ENCODE measurements at regions not wholly inside any gene's neighbourhood (a gene's known extent, or its start where the extent isn't known, plus 50 kb on each side); places are given as distances from the start of the nearest gene placed in this dataset.
"Not testable (repeated sequence)": the region's sequence is repeated elsewhere in the genome, so short reads cannot be mapped to it uniquely, and the experiment has no call there.

GRCh38 chr12:114063435-114063834 is 97.3 kb upstream of the RBM19 start:
- H3K27ac ChIP-seq (ENCODE audit: insufficient read depth, low read length): no peak overlapping the region
- H3K9ac ChIP-seq (ENCODE audit: insufficient read depth, low read length): no peak overlapping the region
- no peak for DNase-seq (ENCODE audit: low read depth in 2 of 2)
- H3K9me3 ChIP-seq (ENCODE audit: control insufficient read depth, insufficient read depth, low read depth, low read length): no peaks in the 10 kb centered on the region
- no peaks in the 10 kb centered on the region for H3K27me3 ChIP-seq (ENCODE audit: control insufficient read depth, insufficient read depth, low read length)
- H3K4me1 ChIP-seq (ENCODE audit: control insufficient read depth, extremely low read depth, insufficient read depth, low read length): no peaks in the 10 kb centered on the region
- no peaks in the 10 kb centered on the region for H4K20me1 ChIP-seq (ENCODE audit: control insufficient read depth, extremely low read depth, insufficient read depth, low read length)
- H2AFZ ChIP-seq (ENCODE audit: low read length): no peak overlapping the region
- H3K36me3 ChIP-seq (ENCODE audit: control insufficient read depth, insufficient read depth, low read length): no peaks in the 10 kb centered on the region
- no peaks in the 10 kb centered on the region for H3K79me2 ChIP-seq (ENCODE audit: control insufficient read depth, insufficient read depth, low read length)
- TF ChIP-seq, protein P1, sequence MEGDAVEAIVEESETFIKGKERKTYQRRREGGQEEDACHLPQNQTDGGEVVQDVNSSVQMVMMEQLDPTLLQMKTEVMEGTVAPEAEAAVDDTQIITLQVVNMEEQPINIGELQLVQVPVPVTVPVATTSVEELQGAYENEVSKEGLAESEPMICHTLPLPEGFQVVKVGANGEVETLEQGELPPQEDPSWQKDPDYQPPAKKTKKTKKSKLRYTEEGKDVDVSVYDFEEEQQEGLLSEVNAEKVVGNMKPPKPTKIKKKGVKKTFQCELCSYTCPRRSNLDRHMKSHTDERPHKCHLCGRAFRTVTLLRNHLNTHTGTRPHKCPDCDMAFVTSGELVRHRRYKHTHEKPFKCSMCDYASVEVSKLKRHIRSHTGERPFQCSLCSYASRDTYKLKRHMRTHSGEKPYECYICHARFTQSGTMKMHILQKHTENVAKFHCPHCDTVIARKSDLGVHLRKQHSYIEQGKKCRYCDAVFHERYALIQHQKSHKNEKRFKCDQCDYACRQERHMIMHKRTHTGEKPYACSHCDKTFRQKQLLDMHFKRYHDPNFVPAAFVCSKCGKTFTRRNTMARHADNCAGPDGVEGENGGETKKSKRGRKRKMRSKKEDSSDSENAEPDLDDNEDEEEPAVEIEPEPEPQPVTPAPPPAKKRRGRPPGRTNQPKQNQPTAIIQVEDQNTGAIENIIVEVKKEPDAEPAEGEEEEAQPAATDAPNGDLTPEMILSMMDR (conservative IDR thresholded peaks at IDR 0.05 in 1 of 2, IDR thresholded peaks at IDR 0.05 in 1 of 2; ENCODE audit: low read depth in 1 of 2, low read length in 2 of 2): no peak
- no peak for TF ChIP-seq EZH2 (IDR thresholded peaks at IDR 0.05; ENCODE audit: low read length, missing control alignments)
- H3K4me3 ChIP-seq (replicated peaks in 1 of 4; ENCODE audit: control extremely low read depth in 1 of 4, insufficient read depth in 1 of 4, low read depth in 3 of 4, low read length in 4 of 4): no peak overlapping the region
- no peak overlapping the region for H3K4me2 ChIP-seq (ENCODE audit: extremely low read depth, insufficient read depth, low read length)

DNA sequence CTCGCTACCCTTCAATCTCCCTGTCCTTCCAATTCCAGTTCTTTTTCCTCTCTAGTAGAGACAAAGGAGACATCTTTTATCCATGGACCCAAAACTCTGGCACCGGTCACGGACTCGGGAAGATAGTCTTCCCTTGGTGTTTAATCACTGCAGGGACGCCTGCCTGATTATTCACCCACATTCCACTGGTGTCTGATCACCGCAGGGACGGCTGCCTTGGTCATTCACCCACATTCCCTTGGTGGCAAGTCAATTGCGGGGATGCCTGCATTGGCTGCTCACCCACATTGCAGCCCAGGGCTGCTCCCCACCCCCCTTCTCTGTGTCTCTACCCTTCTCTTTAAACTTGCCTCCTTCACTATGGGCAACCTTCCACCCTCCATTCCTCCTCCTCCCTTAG is 90.2 kb upstream of the RBM19 start:
- H3K36me3 ChIP-seq (ENCODE audit: control insufficient read depth, insufficient read depth, low read length); H3K4me1 ChIP-seq (ENCODE audit: control insufficient read depth, extremely low read depth, insufficient read depth, low read length); H3K79me2 ChIP-seq (ENCODE audit: control insufficient read depth, insufficient read depth, low read length); H3K4me2 ChIP-seq (ENCODE audit: extremely low read depth, insufficient read depth, low read length); H3K27ac ChIP-seq (ENCODE audit: insufficient read depth, low read length); H3K4me3 ChIP-seq (replicated peaks in 1 of 4; ENCODE audit: control extremely low read depth in 1 of 4, insufficient read depth in 1 of 4, low read depth in 3 of 4, low read length in 4 of 4); H3K9me3 ChIP-seq (ENCODE audit: control insufficient read depth, insufficient read depth, low read depth, low read length); H3K27me3 ChIP-seq (ENCODE audit: control insufficient read depth, insufficient read depth, low read length); H2AFZ ChIP-seq (ENCODE audit: low read length); H4K20me1 ChIP-seq (ENCODE audit: control insufficient read depth, extremely low read depth, insufficient read depth, low read length); H3K9ac ChIP-seq (ENCODE audit: insufficient read depth, low read length): not testable (repeated sequence)
- DNase-seq (ENCODE audit: low read depth in 2 of 2): peak in 1 of 2 donors; percentile 14

DNA sequence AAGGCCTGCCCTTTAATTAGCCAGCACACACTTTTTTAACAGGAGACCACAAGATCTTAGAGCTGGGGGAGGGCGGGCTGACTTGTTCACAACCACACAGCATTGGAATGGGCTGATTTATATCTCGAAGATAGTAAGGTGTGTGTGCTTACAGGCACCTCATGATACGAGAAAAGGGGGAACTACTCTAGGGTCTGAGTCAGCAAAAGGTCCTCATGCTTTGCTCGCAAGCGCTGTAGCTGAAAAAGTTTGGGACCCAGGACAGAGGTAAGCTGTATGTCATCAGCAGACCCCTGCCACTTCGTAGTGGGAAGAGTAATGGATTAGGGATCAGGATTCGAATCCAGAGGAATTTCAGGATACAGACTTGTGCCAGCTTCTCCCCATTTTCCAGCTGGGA is 88.9 kb upstream of the RBM19 start:
- Histone ChIP-seq H4K20me1 (ENCODE audit: control insufficient read depth, extremely low read depth, insufficient read depth, low read length) (no peaks in the 10 kb centered on the region), H3K4me1 (ENCODE audit: control insufficient read depth, extremely low read depth, insufficient read depth, low read length) (no peaks in the 10 kb centered on the region), H3K27me3 (ENCODE audit: control insufficient read depth, insufficient read depth, low read length) (no peaks in the 10 kb centered on the region), H3K4me3 (replicated peaks in 1 of 4; ENCODE audit: control extremely low read depth in 1 of 4, insufficient read depth in 1 of 4, low read depth in 3 of 4, low read length in 4 of 4) (no peak overlapping the region), H3K79me2 (ENCODE audit: control insufficient read depth, insufficient read depth, low read length) (no peaks in the 10 kb centered on the region), H3K27ac (ENCODE audit: insufficient read depth, low read length) (no peak overlapping the region), H2AFZ (ENCODE audit: low read length) (no peak overlapping the region), H3K4me2 (ENCODE audit: extremely low read depth, insufficient read depth, low read length) (no peak overlapping the region), H3K9ac (ENCODE audit: insufficient read depth, low read length) (no peak overlapping the region), H3K36me3 (ENCODE audit: control insufficient read depth, insufficient read depth, low read length) (no peaks in the 10 kb centered on the region), H3K9me3 (ENCODE audit: control insufficient read depth, insufficient read depth, low read depth, low read length) (no peaks in the 10 kb centered on the region)
- TF ChIP-seq, protein P1 (conservative IDR thresholded peaks at IDR 0.05 in 1 of 2, IDR thresholded peaks at IDR 0.05 in 1 of 2; ENCODE audit: low read depth in 1 of 2, low read length in 2 of 2): no peak
- no peak for TF ChIP-seq EZH2 (IDR thresholded peaks at IDR 0.05; ENCODE audit: low read length, missing control alignments)
- DNase-seq (ENCODE audit: low read depth in 2 of 2): no peak
